ENCODE measurements at regions not wholly inside any gene's neighbourhood (a gene's known extent, or its start where the extent isn't known, plus 50 kb on each side); places are given as distances from the start of the nearest gene placed in this dataset.

DNA sequence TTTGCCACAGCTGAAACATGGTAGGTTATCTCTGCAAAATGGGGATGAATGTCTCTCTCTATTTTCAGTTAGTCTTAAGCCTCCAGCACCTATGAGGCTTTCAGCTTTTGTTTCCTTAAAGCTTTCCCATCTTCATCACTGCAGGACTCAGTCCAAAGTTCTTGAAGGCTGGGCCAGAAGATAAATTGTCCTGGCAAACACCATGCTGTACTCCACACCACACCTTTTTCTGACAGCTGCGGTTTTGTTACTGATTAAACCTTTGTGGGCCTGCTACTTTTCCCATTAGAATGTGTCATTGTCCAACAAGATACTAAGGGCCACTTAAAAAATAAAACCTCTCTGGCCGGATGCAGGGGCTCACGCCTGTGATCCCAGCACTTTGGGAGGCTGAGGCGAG, 87.2 kb upstream of the A1CF start:
- DNase-seq, result no peak
- no peaks in the 10 kb centered on the region for H3K9me3 ChIP-seq (replicated peaks in 1 of 3)
- no peak overlapping the region for H3K4me3 ChIP-seq
- H3K27me3 ChIP-seq, result no peaks in the 10 kb centered on the region
- H3K27ac ChIP-seq, result no peak overlapping the region
- no peaks in the 10 kb centered on the region for H3K4me1 ChIP-seq (replicated peaks in 1 of 2)
- H3K36me3 ChIP-seq (replicated peaks in 1 of 2), result no peaks in the 10 kb centered on the region
- WGBS, 4 donors, result 66 to 92% (median 76%) methylated on average over 4 of the region's 4 CpGs
- intact Hi-C loops (cut with DNase I), result no loop called here
- TF ChIP-seq, protein P1, sequence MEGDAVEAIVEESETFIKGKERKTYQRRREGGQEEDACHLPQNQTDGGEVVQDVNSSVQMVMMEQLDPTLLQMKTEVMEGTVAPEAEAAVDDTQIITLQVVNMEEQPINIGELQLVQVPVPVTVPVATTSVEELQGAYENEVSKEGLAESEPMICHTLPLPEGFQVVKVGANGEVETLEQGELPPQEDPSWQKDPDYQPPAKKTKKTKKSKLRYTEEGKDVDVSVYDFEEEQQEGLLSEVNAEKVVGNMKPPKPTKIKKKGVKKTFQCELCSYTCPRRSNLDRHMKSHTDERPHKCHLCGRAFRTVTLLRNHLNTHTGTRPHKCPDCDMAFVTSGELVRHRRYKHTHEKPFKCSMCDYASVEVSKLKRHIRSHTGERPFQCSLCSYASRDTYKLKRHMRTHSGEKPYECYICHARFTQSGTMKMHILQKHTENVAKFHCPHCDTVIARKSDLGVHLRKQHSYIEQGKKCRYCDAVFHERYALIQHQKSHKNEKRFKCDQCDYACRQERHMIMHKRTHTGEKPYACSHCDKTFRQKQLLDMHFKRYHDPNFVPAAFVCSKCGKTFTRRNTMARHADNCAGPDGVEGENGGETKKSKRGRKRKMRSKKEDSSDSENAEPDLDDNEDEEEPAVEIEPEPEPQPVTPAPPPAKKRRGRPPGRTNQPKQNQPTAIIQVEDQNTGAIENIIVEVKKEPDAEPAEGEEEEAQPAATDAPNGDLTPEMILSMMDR (IDR thresholded peaks at IDR 0.05), result no peak
- TF ChIP-seq POLR2A (IDR thresholded peaks at IDR 0.05), result no peak

DNA sequence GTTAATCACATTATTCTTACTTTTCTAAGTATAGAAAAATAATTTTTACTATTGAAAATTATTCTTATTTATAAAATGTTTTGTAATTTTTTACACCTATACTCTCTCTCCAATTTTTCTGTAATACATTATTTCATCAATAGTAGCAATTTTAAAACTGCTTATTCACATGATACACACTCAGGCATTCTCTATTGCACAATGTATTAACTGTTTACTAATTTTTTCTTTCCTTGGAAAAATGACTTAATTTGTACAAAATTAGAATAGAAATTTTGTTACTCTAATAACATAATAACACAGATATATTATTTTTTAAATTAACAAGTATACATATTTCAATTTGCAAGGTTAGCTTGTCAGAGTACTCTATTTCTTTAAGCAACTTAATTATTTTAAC, 92.9 kb upstream of the PRKG1 start:
- no peaks in the 10 kb centered on the region for H3K4me1 ChIP-seq (replicated peaks in 1 of 2)
- no peaks in the 10 kb centered on the region for H3K36me3 ChIP-seq (replicated peaks in 1 of 2)
- TF ChIP-seq POLR2A (IDR thresholded peaks at IDR 0.05), result no peak
- TF ChIP-seq, protein P1 (IDR thresholded peaks at IDR 0.05), result no peak
- no peaks in the 10 kb centered on the region for H3K27me3 ChIP-seq
- intact Hi-C loops (cut with DNase I), result no loop called here
- H3K4me3 ChIP-seq, result no peak overlapping the region
- no peaks in the 10 kb centered on the region for H3K9me3 ChIP-seq (replicated peaks in 1 of 3)
- no peak overlapping the region for H3K27ac ChIP-seq
- DNase-seq, result no peak

DNA sequence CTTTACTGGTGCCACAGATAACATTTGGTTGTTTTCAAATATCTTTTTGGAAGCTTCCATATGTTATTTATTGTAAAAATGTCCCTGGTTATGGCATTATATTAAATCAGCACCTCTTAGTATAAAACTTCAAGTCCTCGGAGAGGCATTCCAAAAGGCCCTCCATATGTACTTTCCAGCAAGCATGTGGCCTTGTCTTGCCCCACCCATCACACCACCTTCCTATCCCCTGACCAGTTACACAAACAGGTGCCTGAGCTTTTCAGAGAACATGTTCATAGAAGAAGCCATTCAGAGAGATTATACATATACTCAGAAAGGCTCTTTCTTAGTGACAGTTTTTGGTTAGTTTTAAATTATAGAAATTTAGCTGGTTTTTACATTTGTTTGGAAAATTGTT, 92.4 kb upstream of the PRKG1 start:
- intact Hi-C loops (cut with DNase I), result no loop called here
- no peak overlapping the region for H3K27ac ChIP-seq
- H3K4me3 ChIP-seq, result no peak overlapping the region
- no peaks in the 10 kb centered on the region for H3K27me3 ChIP-seq
- H3K9me3 ChIP-seq (replicated peaks in 1 of 3), result no peaks in the 10 kb centered on the region
- no peak for DNase-seq
- WGBS, 4 donors, result 86 to 94% (median 89%) methylated on average over 1 of the region's 1 CpG
- no peaks in the 10 kb centered on the region for H3K4me1 ChIP-seq (replicated peaks in 1 of 2)
- no peaks in the 10 kb centered on the region for H3K36me3 ChIP-seq (replicated peaks in 1 of 2)
- TF ChIP-seq POLR2A (IDR thresholded peaks at IDR 0.05), result no peak
- TF ChIP-seq, protein P1 (IDR thresholded peaks at IDR 0.05), result no peak

DNA sequence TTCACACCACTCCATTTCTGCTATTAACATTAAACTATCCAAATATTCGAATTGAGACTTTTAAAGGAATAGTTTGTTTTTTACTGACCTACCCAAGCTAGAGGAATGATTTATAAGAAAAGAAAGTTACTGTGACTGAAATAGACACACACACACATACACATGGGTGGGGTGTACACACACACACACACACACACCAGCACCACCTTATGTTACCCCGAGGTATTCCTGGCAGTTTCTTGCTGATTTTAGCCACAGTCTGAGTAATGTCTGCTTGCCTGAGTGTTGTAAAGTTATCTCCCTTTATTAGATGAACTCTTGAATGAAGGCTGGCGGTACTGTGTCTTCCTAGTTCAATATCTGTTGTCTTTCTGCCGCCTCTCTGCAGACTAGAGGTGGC, 91.3 kb upstream of the PRKG1 start:
- H3K27me3 ChIP-seq, result no peaks in the 10 kb centered on the region
- H3K9me3 ChIP-seq (replicated peaks in 1 of 3), result no peaks in the 10 kb centered on the region
- H3K4me1 ChIP-seq (replicated peaks in 1 of 2), result no peaks in the 10 kb centered on the region
- intact Hi-C loops (cut with DNase I), result no loop called here
- H3K27ac ChIP-seq, result no peak overlapping the region
- 49 to 63% (median 58%) methylated on average over 4 of the region's 4 CpGs for WGBS, 4 donors
- no peak for TF ChIP-seq POLR2A (IDR thresholded peaks at IDR 0.05)
- TF ChIP-seq, protein P1 (IDR thresholded peaks at IDR 0.05), result no peak
- DNase-seq, result no peak
- no peak overlapping the region for H3K4me3 ChIP-seq
- H3K36me3 ChIP-seq (replicated peaks in 1 of 2), result no peaks in the 10 kb centered on the region

Data from adrenal gland (tissue), 9 donors.